Keratinocyte (primary cell): ENCODE measurements at regions not wholly inside any gene's neighbourhood (a gene's known extent, or its start where the extent isn't known, plus 50 kb on each side); places are given as distances from the start of the nearest gene placed in this dataset.

Experiments used
- DNase-seq: peaks from one replicate; pipeline ENCODE4 v3.0.0-alpha.2; 2011; ENCODE audit warnings: low read depth, missing footprints, low spot score
- FAIRE-seq: peaks from 2 replicates; lab custom pipeline; 2011; peaks lifted over from hg19 to GRCh38; lab: Jason Lieb, UNC
- H2AFZ ChIP-seq: 2 replicates; pipeline ENCODE4 v1.6.0; 2012; ENCODE audit warnings: low read length, control low read depth, inconsistent platforms; ENCODE audit not compliant: control insufficient read depth
- H3K27ac ChIP-seq: 2 replicates; pipeline ENCODE4 v1.5.1; 2011; ENCODE audit warnings: low read length; ENCODE audit not compliant: control insufficient read depth, insufficient read depth
- H3K27me3 ChIP-seq: 3 replicates; pipeline ENCODE4 v1.6.0; 2011; ENCODE audit warnings: low read length; ENCODE audit not compliant: control insufficient read depth, insufficient read depth; ENCODE audit errors: extremely low read depth
- H3K36me3 ChIP-seq, 2 experiments: 2 replicates in 1 of 2; 3 replicates in 1 of 2; pipeline ENCODE4 v1.5.1; 2011; ENCODE audit warnings: low read length in 2 of 2, mild to moderate bottlenecking in 1 of 2; ENCODE audit not compliant: control insufficient read depth in 2 of 2, insufficient read depth in 2 of 2; ENCODE audit errors: extremely low read depth in 1 of 2
- H3K4me1 ChIP-seq: 3 replicates; pipeline ENCODE4 v1.5.1; 2011; ENCODE audit warnings: low read length; ENCODE audit not compliant: control insufficient read depth, insufficient read depth; ENCODE audit errors: extremely low read depth
- H3K4me2 ChIP-seq: 3 replicates; pipeline ENCODE4 v1.6.0; 2011; ENCODE audit warnings: low read depth, low read length; ENCODE audit not compliant: control insufficient read depth, insufficient read depth; ENCODE audit errors: extremely low read depth
- H3K4me3 ChIP-seq, 3 experiments: fragments of 200-600 bp in 1 of 3; sonication (generic) in 1 of 3; 2 replicates in 2 of 3; 3 replicates in 1 of 3; pipeline ENCODE4 v1.5.1; 2011 to 2016; ENCODE audit warnings: low read length in 3 of 3, mild to moderate bottlenecking in 3 of 3, control low read depth in 2 of 3, inconsistent platforms in 1 of 3, low read depth in 1 of 3, mixed read lengths in 1 of 3, mixed run types in 1 of 3, moderate library complexity in 1 of 3; ENCODE audit not compliant: control insufficient read depth in 2 of 3, insufficient read depth in 2 of 3; ENCODE audit errors: extremely low read depth in 1 of 3
- H3K79me2 ChIP-seq: 2 replicates; pipeline ENCODE4 v1.6.0; 2012; ENCODE audit warnings: low read length; ENCODE audit not compliant: control insufficient read depth, insufficient read depth
- H3K9ac ChIP-seq: 3 replicates; pipeline ENCODE4 v1.6.0; 2011; ENCODE audit warnings: low read length; ENCODE audit not compliant: control insufficient read depth, insufficient read depth; ENCODE audit errors: extremely low read depth
- H3K9me1 ChIP-seq: 3 replicates; pipeline ENCODE4 v1.6.0; 2011; ENCODE audit warnings: low read length; ENCODE audit not compliant: control insufficient read depth, insufficient read depth; ENCODE audit errors: extremely low read depth
- H3K9me3 ChIP-seq: 2 replicates; pipeline ENCODE4 v1.5.1; 2012; ENCODE audit warnings: low read depth, low read length; ENCODE audit not compliant: control insufficient read depth
- H4K20me1 ChIP-seq: 3 replicates; pipeline ENCODE4 v1.6.0; 2011; ENCODE audit warnings: low read length; ENCODE audit not compliant: control insufficient read depth, insufficient read depth; ENCODE audit errors: extremely low read depth
- EZH2 ChIP-seq: IDR thresholded peaks from one replicate; pipeline ENCODE4 v1.6.1; 2012; ENCODE audit warnings: inconsistent platforms, mild to moderate bottlenecking, low read length, moderate library complexity
- dilution Hi-C: fragments of 300-500 bp; cut with MboI; formaldehyde crosslinking; loops from one replicate; pipeline ENCODE4 v1.7.0; 2020; ENCODE audit warnings: low sequenced_read_pairs; ENCODE audit not compliant: extremely low pct_ligation_motif_present
- TF ChIP-seq, protein P1 (sequence below), 3 experiments: IDR thresholded peaks in 1 of 3; conservative IDR thresholded peaks in 1 of 3; optimal IDR thresholded peaks in 1 of 3; 2 replicates in 2 of 3; 3 replicates in 1 of 3; pipeline versions ENCODE3 to v1.5.1; 2011; ENCODE audit warnings: low read length in 3 of 3, mild to moderate bottlenecking in 3 of 3, moderate library complexity in 2 of 3, control low read depth in 1 of 3, inconsistent platforms in 1 of 3; ENCODE audit not compliant: insufficient read depth in 2 of 3; ENCODE audit errors: extremely low read depth in 1 of 3

DNA sequence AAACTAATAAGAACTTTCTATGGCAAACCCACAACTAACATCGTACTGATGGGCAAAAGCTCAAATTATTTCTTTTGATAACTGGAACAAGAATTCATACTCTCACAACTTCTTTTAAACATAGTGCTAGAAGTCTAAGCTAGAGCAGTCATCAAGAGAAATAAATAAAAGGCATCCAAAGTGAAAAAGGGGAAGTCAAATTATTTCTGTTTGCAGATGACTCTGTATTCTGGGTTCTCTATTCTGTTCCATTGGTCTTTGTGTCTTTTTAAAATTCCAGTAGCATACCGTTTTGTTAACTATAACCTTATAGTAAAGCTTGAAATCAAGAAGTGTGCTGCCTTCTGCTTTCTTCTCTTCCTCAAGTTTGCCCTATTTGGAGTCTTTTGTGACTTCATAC, 1215.9 kb downstream of the UQCRFS1 start:
- TF ChIP-seq, protein P1, sequence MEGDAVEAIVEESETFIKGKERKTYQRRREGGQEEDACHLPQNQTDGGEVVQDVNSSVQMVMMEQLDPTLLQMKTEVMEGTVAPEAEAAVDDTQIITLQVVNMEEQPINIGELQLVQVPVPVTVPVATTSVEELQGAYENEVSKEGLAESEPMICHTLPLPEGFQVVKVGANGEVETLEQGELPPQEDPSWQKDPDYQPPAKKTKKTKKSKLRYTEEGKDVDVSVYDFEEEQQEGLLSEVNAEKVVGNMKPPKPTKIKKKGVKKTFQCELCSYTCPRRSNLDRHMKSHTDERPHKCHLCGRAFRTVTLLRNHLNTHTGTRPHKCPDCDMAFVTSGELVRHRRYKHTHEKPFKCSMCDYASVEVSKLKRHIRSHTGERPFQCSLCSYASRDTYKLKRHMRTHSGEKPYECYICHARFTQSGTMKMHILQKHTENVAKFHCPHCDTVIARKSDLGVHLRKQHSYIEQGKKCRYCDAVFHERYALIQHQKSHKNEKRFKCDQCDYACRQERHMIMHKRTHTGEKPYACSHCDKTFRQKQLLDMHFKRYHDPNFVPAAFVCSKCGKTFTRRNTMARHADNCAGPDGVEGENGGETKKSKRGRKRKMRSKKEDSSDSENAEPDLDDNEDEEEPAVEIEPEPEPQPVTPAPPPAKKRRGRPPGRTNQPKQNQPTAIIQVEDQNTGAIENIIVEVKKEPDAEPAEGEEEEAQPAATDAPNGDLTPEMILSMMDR (optimal IDR thresholded peaks at IDR 0.05 in 1 of 3, IDR thresholded peaks at IDR 0.05 in 1 of 3, conservative IDR thresholded peaks at IDR 0.05 in 1 of 3; ENCODE audit: extremely low read depth in 1 of 3, insufficient read depth in 2 of 3, low read length in 3 of 3) = no peak
- TF ChIP-seq EZH2 = no peak
- no peaks in the 10 kb centered on the region for H3K79me2 ChIP-seq
- H3K27ac ChIP-seq = no peak overlapping the region
- DNase-seq = no peak
- no peaks in the 10 kb centered on the region for H4K20me1 ChIP-seq
- no peaks in the 10 kb centered on the region for H3K9me1 ChIP-seq
- H3K4me3 ChIP-seq = no peak overlapping the region
- H3K4me1 ChIP-seq = no peaks in the 10 kb centered on the region
- dilution Hi-C loops = no loop called here
- no peak for FAIRE-seq
- H3K9me3 ChIP-seq = no peaks in the 10 kb centered on the region
- H3K4me2 ChIP-seq = no peak overlapping the region
- H3K9ac ChIP-seq = no peak overlapping the region
- H2AFZ ChIP-seq = no peak overlapping the region
- no peaks in the 10 kb centered on the region for H3K36me3 ChIP-seq
- H3K27me3 ChIP-seq = no peaks in the 10 kb centered on the region

DNA sequence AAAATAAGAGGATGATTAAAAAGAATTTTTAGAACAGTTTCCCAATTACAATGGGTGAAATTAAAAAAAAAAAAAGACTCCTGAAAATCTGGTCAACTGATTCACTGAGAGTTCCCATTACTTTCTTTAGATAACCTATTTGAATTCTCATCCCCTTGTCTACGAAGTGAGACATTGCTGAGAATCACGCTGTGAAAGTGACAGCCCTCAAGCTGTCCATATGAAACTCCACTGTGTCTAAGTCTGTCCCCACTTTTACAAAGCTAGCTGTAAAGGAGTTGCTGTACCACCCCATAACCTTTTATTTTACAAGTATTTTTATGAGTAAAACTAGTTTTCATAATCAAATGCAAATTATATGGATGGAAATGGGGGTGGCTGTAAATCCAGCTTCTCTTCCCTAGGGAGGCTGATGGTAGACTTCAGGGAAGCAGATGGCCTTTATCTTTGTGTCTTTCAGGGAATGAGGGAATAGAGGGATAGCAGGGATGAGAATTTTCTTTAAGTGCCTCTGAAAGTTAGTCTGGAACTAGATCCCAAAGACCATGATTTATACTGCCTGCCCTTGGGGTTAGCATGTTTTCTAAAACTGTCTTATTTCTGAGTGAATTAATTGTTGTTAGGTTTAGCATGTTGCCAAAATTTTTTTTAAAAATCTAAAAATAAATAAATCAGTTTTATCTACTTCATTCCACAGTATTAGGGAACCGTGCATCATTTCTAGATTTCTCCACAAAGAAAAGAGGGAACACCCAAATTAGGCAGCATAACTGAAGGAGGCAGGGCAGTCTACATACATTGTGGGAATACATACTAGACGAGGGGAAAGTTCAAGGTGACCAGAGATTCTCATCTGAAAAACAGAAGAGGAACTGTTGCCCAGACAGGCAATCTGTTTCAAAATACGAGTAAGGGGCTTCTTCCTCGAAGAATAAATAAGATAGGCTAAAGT, 1219.1 kb downstream of the UQCRFS1 start:
- no peak for FAIRE-seq
- H2AFZ ChIP-seq = no peak overlapping the region
- no peak overlapping the region for H3K4me2 ChIP-seq
- H3K36me3 ChIP-seq = no peaks in the 10 kb centered on the region
- DNase-seq = no peak
- no peaks in the 10 kb centered on the region for H3K9me1 ChIP-seq
- no peaks in the 10 kb centered on the region for H3K27me3 ChIP-seq
- no peaks in the 10 kb centered on the region for H3K9me3 ChIP-seq
- H3K27ac ChIP-seq = no peak overlapping the region
- dilution Hi-C loops = no loop called here
- H3K9ac ChIP-seq = no peak overlapping the region
- TF ChIP-seq EZH2 = no peak
- H3K4me1 ChIP-seq = no peaks in the 10 kb centered on the region
- no peaks in the 10 kb centered on the region for H4K20me1 ChIP-seq
- H3K4me3 ChIP-seq = no peak overlapping the region
- H3K79me2 ChIP-seq = no peaks in the 10 kb centered on the region
